SK-N-SH (cell line): ENCODE measurements at regions not wholly inside any gene's neighbourhood (a gene's known extent, or its start where the extent isn't known, plus 50 kb on each side); places are given as distances from the start of the nearest gene placed in this dataset.

ENCODE experiments used
- CTCF ChIA-PET: fragments of 300-600, 350-600 bp; formaldehyde crosslinking; extraction: SDS; loops from one replicate; lab custom pipeline; 2021; lab: Yijun Ruan, JAX
- POLR2A ChIA-PET: fragments of 350-600 bp; sonication (Branson Sonifier 250); formaldehyde crosslinking; extraction: SDS; loops from one replicate; lab custom pipeline; 2020; ENCODE audit warnings: antibody characterized with exemption, inconsistent platforms; lab: Yijun Ruan, JAX
- DNase-seq: peaks from one replicate; pipeline ENCODE4 v3.0.0; 2012
- H2AFZ ChIP-seq: fragments of 200-600 bp; sonication (generic); 2 replicates; pipeline ENCODE4 v1.8.1; 2016; ENCODE audit warnings: antibody characterized with exemption, mild to moderate bottlenecking, low read depth
- H3F3A ChIP-seq: fragments of 200-600 bp; sonication (generic); replicated peaks from 2 replicates; pipeline ENCODE3; 2016; ENCODE audit warnings: antibody characterized with exemption, mild to moderate bottlenecking; ENCODE audit not compliant: insufficient read depth
- H3K27ac ChIP-seq, 2 experiments: fragments of 200-500 bp in 1 of 2; fragments of 200-600 bp in 1 of 2; sonication (Bioruptor generic) in 1 of 2; sonication (generic), shearing (Covaris generic) in 1 of 2; 2 replicates each; pipeline versions ENCODE4 v1.5.1 to v1.6.1; 2014 to 2016; ENCODE audit warnings: low read depth in 2 of 2, inconsistent platforms in 1 of 2, low read length in 1 of 2, mild to moderate bottlenecking in 1 of 2, mixed read lengths in 1 of 2
- H3K27me3 ChIP-seq: fragments of 200-600 bp; sonication (generic), shearing (Covaris generic); 2 replicates; pipeline ENCODE4 v1.6.1; 2016; ENCODE audit warnings: mixed run types; ENCODE audit not compliant: insufficient read depth
- H3K36me3 ChIP-seq, 2 experiments: fragments of 200-500 bp in 1 of 2; fragments of 200-600 bp in 1 of 2; sonication (Bioruptor generic) in 1 of 2; sonication (generic) in 1 of 2; replicated peaks in 1 of 2; 2 replicates each; pipeline versions ENCODE3 to v1.5.1; 2014 to 2016; ENCODE audit warnings: low read length in 1 of 2, mild to moderate bottlenecking in 1 of 2; ENCODE audit not compliant: insufficient read depth in 2 of 2, control insufficient read depth in 1 of 2
- H3K4me1 ChIP-seq, 2 experiments: fragments of 200-500 bp in 1 of 2; fragments of 200-600 bp in 1 of 2; sonication (Bioruptor generic) in 1 of 2; sonication (generic), shearing (Covaris generic) in 1 of 2; 2 replicates each; pipeline versions ENCODE4 v1.5.1 to v1.6.1; 2014 to 2016; ENCODE audit warnings: low read depth in 1 of 2, low read length in 1 of 2, mixed run types in 1 of 2; ENCODE audit not compliant: insufficient read depth in 2 of 2, control insufficient read depth in 1 of 2
- H3K4me2 ChIP-seq: fragments of 200-600 bp; sonication (generic), shearing (Covaris generic); 2 replicates; pipeline ENCODE4 v1.6.1; 2017; ENCODE audit warnings: mixed run types
- H3K4me3 ChIP-seq, 2 experiments: fragments of 200-500 bp in 1 of 2; fragments of 200-600 bp in 1 of 2; sonication (Bioruptor generic) in 1 of 2; sonication (generic), shearing (Covaris generic) in 1 of 2; 2 replicates each; pipeline versions ENCODE4 v1.5.1 to v1.8.1; 2014 to 2016; ENCODE audit warnings: low read depth in 2 of 2, inconsistent platforms in 1 of 2, low read length in 1 of 2, mild to moderate bottlenecking in 1 of 2, mixed read lengths in 1 of 2, moderate library complexity in 1 of 2
- H3K79me2 ChIP-seq: fragments of 200-600 bp; sonication (generic); 2 replicates; pipeline ENCODE4 v1.8.1; 2017; ENCODE audit warnings: mild to moderate bottlenecking; ENCODE audit not compliant: insufficient read depth
- H3K9ac ChIP-seq: fragments of 200-600 bp; sonication (generic); 2 replicates; pipeline ENCODE4 v1.6.1; 2017; ENCODE audit warnings: mixed run types
- H3K9me2 ChIP-seq: fragments of 200-600 bp; sonication (generic); 2 replicates; pipeline ENCODE4 v1.6.1; 2017; ENCODE audit warnings: mixed run types
- H3K9me3 ChIP-seq: fragments of 200-600 bp; sonication (generic); 2 replicates; pipeline ENCODE4 v1.6.1; 2017; ENCODE audit warnings: mixed run types, mild to moderate bottlenecking, moderate library complexity
- H4K20me1 ChIP-seq: fragments of 200-600 bp; sonication (generic); 2 replicates; pipeline ENCODE4 v1.6.1; 2017; ENCODE audit warnings: mild to moderate bottlenecking, mixed run types; ENCODE audit not compliant: insufficient read depth
- ELF1 ChIP-seq: IDR thresholded peaks from 2 replicates; pipeline ENCODE4 v1.4.0; 2012
- EP300 ChIP-seq, 2 experiments: IDR thresholded peaks; 2 replicates each; pipeline versions ENCODE4 v1.4.0 to v1.6.1; 2012; ENCODE audit warnings: borderline replicate concordance in 1 of 2, low read depth in 1 of 2, low read length in 1 of 2
- JUND ChIP-seq: IDR thresholded peaks from 2 replicates; pipeline ENCODE4 v1.4.0; 2012
- MXI1 ChIP-seq: IDR thresholded peaks from 2 replicates; pipeline ENCODE4 v1.6.1; 2012; ENCODE audit warnings: mild to moderate bottlenecking, low read depth, low read length, improper control_type of control experiment
- NRF1 ChIP-seq: IDR thresholded peaks from 2 replicates; pipeline ENCODE4 v1.6.1; 2012; ENCODE audit warnings: low read depth, mild to moderate bottlenecking, low read length
- SIN3A ChIP-seq: IDR thresholded peaks from 2 replicates; pipeline ENCODE4 v1.6.1; 2012; ENCODE audit warnings: low read depth, mild to moderate bottlenecking, low read length, moderate library complexity, borderline replicate concordance
- TAF1 ChIP-seq: IDR thresholded peaks from 2 replicates; pipeline ENCODE4 v1.6.1; 2012; ENCODE audit warnings: low read depth, mild to moderate bottlenecking, low read length, moderate library complexity, borderline replicate concordance
- TCF12 ChIP-seq: IDR thresholded peaks from 2 replicates; pipeline ENCODE4 v1.4.0; 2012
- YY1 ChIP-seq: IDR thresholded peaks from 2 replicates; pipeline ENCODE4 v1.4.0; 2012; ENCODE audit warnings: low read depth, mild to moderate bottlenecking
- WGBS: methylation state at CpG from one replicate; pipeline ENCODE4 v1.1.6; 2017; ENCODE audit warnings: low lambda C conversion rate; 5-methylcytosine and 5-hydroxymethylcytosine counted together
- TF ChIP-seq, protein P1 (sequence below): IDR thresholded peaks from 2 replicates; pipeline ENCODE4 v1.4.0; 2012; ENCODE audit warnings: low read depth, borderline replicate concordance
- TF ChIP-seq, protein P2 (sequence below): fragments of 200-600 bp; sonication (generic); IDR thresholded peaks from 2 replicates; pipeline ENCODE4 v1.6.1; 2017; ENCODE audit warnings: antibody characterized with exemption, mild to moderate bottlenecking, moderate library complexity
- TF ChIP-seq, protein P3 (sequence below): IDR thresholded peaks from 2 replicates; pipeline ENCODE4 v1.4.0; 2012; ENCODE audit warnings: low read depth, borderline replicate concordance

DNA sequence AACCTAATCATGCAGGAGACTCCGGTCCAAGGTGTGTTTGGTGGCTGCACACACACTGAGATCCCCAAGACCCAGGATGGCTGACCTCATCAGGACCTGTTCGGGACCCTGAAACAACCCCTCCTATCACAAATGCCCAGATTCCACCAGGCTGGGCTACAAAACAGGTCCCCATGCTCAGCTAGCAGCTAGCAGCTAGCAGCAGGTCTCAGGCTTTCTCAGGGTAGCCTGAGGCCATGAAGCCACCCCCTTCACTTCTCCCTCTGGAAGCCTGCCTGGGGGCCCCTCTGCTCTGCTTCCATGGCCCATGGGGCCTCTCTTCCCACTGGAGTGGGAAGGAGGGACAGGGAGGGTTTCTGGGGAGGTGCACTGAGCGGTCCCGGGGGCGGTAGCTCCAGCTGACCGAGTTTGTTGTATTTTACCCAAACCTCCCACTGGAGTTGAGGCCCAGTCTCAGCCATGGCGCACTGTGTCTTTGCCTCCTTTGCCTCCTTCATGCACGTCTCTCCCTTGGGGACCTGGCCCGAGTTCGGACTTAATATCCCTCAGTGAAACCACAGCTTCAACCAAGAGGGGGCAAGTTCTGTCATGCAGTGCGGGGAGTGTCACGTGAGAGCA is 95.1 kb upstream of the GPR26 start:
- DNase-seq, result no peak
- CTCF ChIA-PET, result interaction anchor here (5.8 kb wide), 1 partner anchor 11 kb away, joined by 52 read pairs; no protein-coding TSS in a partner anchor
- no peaks in the 10 kb centered on the region for H3K36me3 ChIP-seq

DNA sequence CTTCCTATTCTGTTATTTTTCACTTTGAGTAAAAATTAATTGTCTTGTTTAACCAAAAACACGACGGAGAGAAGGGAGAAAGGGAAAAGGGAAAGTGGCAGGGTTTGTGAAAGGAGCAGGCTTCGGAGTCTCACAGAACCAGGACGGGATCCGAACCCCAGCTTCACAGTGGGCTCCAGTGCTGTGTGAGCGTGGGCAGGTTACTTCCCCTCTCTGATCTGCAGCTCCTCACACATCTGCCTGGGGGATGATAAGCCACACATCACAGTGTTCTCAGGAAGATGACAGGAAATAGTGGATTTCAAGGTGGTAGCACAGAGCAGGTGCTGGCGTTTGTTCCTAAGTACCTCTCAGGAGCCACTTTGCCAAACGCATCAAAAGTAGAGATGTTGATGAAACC is 94.2 kb upstream of the GPR26 start:
- 10% methylated on average over 8 of the region's 8 CpGs for whole genome bisulfite sequencing
- Histone ChIP-seq H3K4me2 (no peak overlapping the region), H3F3A (no peaks in the 10 kb centered on the region), H3K9me2 (no peaks in the 10 kb centered on the region), H3K4me3 (no peak overlapping the region), H3K9me3 (no peaks in the 10 kb centered on the region), H4K20me1 (no peaks in the 10 kb centered on the region), H3K27ac (no peak overlapping the region), H3K79me2 (no peaks in the 10 kb centered on the region), H3K4me1 (no peaks in the 10 kb centered on the region), H3K36me3 (no peaks in the 10 kb centered on the region), H2AFZ (no peak overlapping the region), H3K27me3 (no peaks in the 10 kb centered on the region), H3K9ac (no peak overlapping the region)
- DNase-seq, result no peak
- ChIA-PET CTCF (interaction anchor here (5.8 kb wide), 1 partner anchor 10 kb away, joined by 52 read pairs; no protein-coding TSS in a partner anchor), POLR2A (no interaction called here)
- TF ChIP-seq NRF1 (no peak), YY1 (no peak), TCF12 (no peak), MXI1 (no peak), SIN3A (no peak), TAF1 (no peak), ELF1 (no peak)
- TF ChIP-seq, protein P1, sequence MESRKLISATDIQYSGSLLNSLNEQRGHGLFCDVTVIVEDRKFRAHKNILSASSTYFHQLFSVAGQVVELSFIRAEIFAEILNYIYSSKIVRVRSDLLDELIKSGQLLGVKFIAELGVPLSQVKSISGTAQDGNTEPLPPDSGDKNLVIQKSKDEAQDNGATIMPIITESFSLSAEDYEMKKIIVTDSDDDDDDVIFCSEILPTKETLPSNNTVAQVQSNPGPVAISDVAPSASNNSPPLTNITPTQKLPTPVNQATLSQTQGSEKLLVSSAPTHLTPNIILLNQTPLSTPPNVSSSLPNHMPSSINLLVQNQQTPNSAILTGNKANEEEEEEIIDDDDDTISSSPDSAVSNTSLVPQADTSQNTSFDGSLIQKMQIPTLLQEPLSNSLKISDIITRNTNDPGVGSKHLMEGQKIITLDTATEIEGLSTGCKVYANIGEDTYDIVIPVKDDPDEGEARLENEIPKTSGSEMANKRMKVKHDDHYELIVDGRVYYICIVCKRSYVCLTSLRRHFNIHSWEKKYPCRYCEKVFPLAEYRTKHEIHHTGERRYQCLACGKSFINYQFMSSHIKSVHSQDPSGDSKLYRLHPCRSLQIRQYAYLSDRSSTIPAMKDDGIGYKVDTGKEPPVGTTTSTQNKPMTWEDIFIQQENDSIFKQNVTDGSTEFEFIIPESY, result no peak
- TF ChIP-seq, protein P2, sequence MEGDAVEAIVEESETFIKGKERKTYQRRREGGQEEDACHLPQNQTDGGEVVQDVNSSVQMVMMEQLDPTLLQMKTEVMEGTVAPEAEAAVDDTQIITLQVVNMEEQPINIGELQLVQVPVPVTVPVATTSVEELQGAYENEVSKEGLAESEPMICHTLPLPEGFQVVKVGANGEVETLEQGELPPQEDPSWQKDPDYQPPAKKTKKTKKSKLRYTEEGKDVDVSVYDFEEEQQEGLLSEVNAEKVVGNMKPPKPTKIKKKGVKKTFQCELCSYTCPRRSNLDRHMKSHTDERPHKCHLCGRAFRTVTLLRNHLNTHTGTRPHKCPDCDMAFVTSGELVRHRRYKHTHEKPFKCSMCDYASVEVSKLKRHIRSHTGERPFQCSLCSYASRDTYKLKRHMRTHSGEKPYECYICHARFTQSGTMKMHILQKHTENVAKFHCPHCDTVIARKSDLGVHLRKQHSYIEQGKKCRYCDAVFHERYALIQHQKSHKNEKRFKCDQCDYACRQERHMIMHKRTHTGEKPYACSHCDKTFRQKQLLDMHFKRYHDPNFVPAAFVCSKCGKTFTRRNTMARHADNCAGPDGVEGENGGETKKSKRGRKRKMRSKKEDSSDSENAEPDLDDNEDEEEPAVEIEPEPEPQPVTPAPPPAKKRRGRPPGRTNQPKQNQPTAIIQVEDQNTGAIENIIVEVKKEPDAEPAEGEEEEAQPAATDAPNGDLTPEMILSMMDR, result no peak

More for the DNA sequence above, 95.1 kb upstream of the GPR26 start:
- no peak overlapping the region for H3K4me2 ChIP-seq
- no peaks in the 10 kb centered on the region for H3K79me2 ChIP-seq
- H3K9ac ChIP-seq, result no peak overlapping the region
- no peaks in the 10 kb centered on the region for H4K20me1 ChIP-seq
- no peak overlapping the region for H3K27ac ChIP-seq
- no peaks in the 10 kb centered on the region for H3K9me2 ChIP-seq
- no peaks in the 10 kb centered on the region for H3K27me3 ChIP-seq
- 45% methylated on average over 12 of the region's 12 CpGs for WGBS
- no peak overlapping the region for H3K4me3 ChIP-seq
- POLR2A ChIA-PET, result no interaction called here
- H3K4me1 ChIP-seq, result no peaks in the 10 kb centered on the region
- H2AFZ ChIP-seq, result no peak overlapping the region
- H3F3A ChIP-seq, result no peaks in the 10 kb centered on the region
- TF ChIP-seq EP300 (IDR thresholded peaks at IDR 0.05; ENCODE audit: borderline replicate concordance in 1 of 2, low read depth in 1 of 2, low read length in 1 of 2), result no peak
- TF ChIP-seq, protein P3, sequence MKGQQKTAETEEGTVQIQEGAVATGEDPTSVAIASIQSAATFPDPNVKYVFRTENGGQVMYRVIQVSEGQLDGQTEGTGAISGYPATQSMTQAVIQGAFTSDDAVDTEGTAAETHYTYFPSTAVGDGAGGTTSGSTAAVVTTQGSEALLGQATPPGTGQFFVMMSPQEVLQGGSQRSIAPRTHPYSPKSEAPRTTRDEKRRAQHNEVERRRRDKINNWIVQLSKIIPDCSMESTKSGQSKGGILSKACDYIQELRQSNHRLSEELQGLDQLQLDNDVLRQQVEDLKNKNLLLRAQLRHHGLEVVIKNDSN, result no peak
- TF ChIP-seq JUND, result no peak
- no peaks in the 10 kb centered on the region for H3K9me3 ChIP-seq
